ENCODE measurements at regions not wholly inside any gene's neighbourhood (a gene's known extent, or its start where the extent isn't known, plus 50 kb on each side); places are given as distances from the start of the nearest gene placed in this dataset.

- no peaks in the 10 kb centered on the region for H3K9me3 ChIP-seq (replicated peaks; ENCODE audit: control insufficient read depth, insufficient read depth, low read length)
- no peaks in the 10 kb centered on the region for H4K20me1 ChIP-seq (replicated peaks; ENCODE audit: control insufficient read depth, extremely low read depth, insufficient read depth, low read length)
- H3K4me2 ChIP-seq (ENCODE audit: insufficient read depth, low read length): no peak overlapping the region
- BruUV-seq (replicated peaks): no TSS peak
- H3K4me3 ChIP-seq (replicated peaks in 1 of 3; ENCODE audit: insufficient read depth in 1 of 3, low read depth in 1 of 3, low read length in 3 of 3): no peak overlapping the region
- ChIA-PET POLR2A (no interaction called here), CTCF (interaction anchor here (1.0 to 1.6 kb wide), 4 partner anchors 30 to 396 kb away, joined by 3 to 6 read pairs (median 4); no protein-coding TSS in a partner anchor)
- H3K4me1 ChIP-seq (ENCODE audit: control insufficient read depth, extremely low read depth, insufficient read depth, low read length): no peaks in the 10 kb centered on the region
- no peaks in the 10 kb centered on the region for H3K9me1 ChIP-seq (replicated peaks; ENCODE audit: control insufficient read depth, extremely low read depth, insufficient read depth, low read length)
- intact Hi-C loops (cut with micrococcal nuclease) (no loop called here), dilution Hi-C loops (cut with MboI; ENCODE audit: extremely low pct_ligation_motif_present, low sequenced_read_pairs) (no loop called here)
- no peak overlapping the region for H3K27ac ChIP-seq (ENCODE audit: insufficient read depth, low read depth, low read length)
- H3K9ac ChIP-seq (replicated peaks; ENCODE audit: extremely low read depth, insufficient read depth, low read length): no peak overlapping the region
- H3K36me3 ChIP-seq (ENCODE audit: control insufficient read depth in 2 of 2, extremely low read depth in 1 of 2, insufficient read depth in 2 of 2, low read length in 2 of 2): no peaks in the 10 kb centered on the region
- no peaks in the 10 kb centered on the region for H3K27me3 ChIP-seq (ENCODE audit: control insufficient read depth in 2 of 2, insufficient read depth in 2 of 2, low read length in 2 of 2)
- TF ChIP-seq MYC (IDR thresholded peaks at IDR 0.05; ENCODE audit: low read depth, low read length) (no peak), JUN (IDR thresholded peaks at IDR 0.05; ENCODE audit: borderline replicate concordance, insufficient read depth, insufficient read length, low read depth) (no peak), POLR2A (IDR thresholded peaks at IDR 0.05; ENCODE audit: low read depth, low read length) (no peak), GATA2 (IDR thresholded peaks at IDR 0.05; ENCODE audit: insufficient read depth, insufficient read length, low read depth, low read length) (no peak), EZH2 (IDR thresholded peaks at IDR 0.05; ENCODE audit: borderline replicate concordance, low read depth, low read length, severe bottlenecking) (no peak), MAX (IDR thresholded peaks at IDR 0.05; ENCODE audit: insufficient read depth, insufficient read length) (no peak)
- no peak overlapping the region for H2AFZ ChIP-seq (ENCODE audit: low read depth, low read length)
- FAIRE-seq: no peak
- DNase-seq (ENCODE audit: low read depth, low spot score): no peak
- H3K79me2 ChIP-seq (ENCODE audit: control insufficient read depth, insufficient read depth, low read length): no peaks in the 10 kb centered on the region
Observed at GRCh38 chr15:39095218-39095879, 485.5 kb upstream of the THBS1 start.

- intact Hi-C loops (cut with micrococcal nuclease): no loop called here
- dilution Hi-C loops (cut with MboI; ENCODE audit: extremely low pct_ligation_motif_present, low sequenced_read_pairs): no loop called here
- Histone ChIP-seq H3K27me3 (ENCODE audit: control insufficient read depth in 2 of 2, insufficient read depth in 2 of 2, low read length in 2 of 2) (no peaks in the 10 kb centered on the region), H4K20me1 (replicated peaks; ENCODE audit: control insufficient read depth, extremely low read depth, insufficient read depth, low read length) (no peaks in the 10 kb centered on the region), H3K9me3 (replicated peaks; ENCODE audit: control insufficient read depth, insufficient read depth, low read length) (no peaks in the 10 kb centered on the region), H3K4me3 (replicated peaks in 1 of 3; ENCODE audit: insufficient read depth in 1 of 3, low read depth in 1 of 3, low read length in 3 of 3) (no peak overlapping the region), H3K36me3 (ENCODE audit: control insufficient read depth in 2 of 2, extremely low read depth in 1 of 2, insufficient read depth in 2 of 2, low read length in 2 of 2) (no peaks in the 10 kb centered on the region), H3K79me2 (ENCODE audit: control insufficient read depth, insufficient read depth, low read length) (no peaks in the 10 kb centered on the region), H3K9ac (replicated peaks; ENCODE audit: extremely low read depth, insufficient read depth, low read length) (no peak overlapping the region), H3K27ac (ENCODE audit: insufficient read depth, low read depth, low read length) (no peak overlapping the region), H2AFZ (ENCODE audit: low read depth, low read length) (no peak overlapping the region), H3K4me1 (ENCODE audit: control insufficient read depth, extremely low read depth, insufficient read depth, low read length) (peaks cover 5% of the 10 kb centered on the region), H3K4me2 (ENCODE audit: insufficient read depth, low read length) (no peak overlapping the region), H3K9me1 (replicated peaks; ENCODE audit: control insufficient read depth, extremely low read depth, insufficient read depth, low read length) (no peaks in the 10 kb centered on the region)
- no peak for TF ChIP-seq MAX (IDR thresholded peaks at IDR 0.05; ENCODE audit: insufficient read depth, insufficient read length)
- no peak for TF ChIP-seq POLR2AphosphoS5 (IDR thresholded peaks at IDR 0.05; ENCODE audit: insufficient read depth, low read depth, low read length)
- no peak for DNase-seq (ENCODE audit: low read depth, low spot score)
- POLR2A ChIA-PET: no interaction called here
- no peak for FAIRE-seq
- CTCF ChIA-PET: no interaction called here
- no TSS peak for BruUV-seq (replicated peaks)
Observed at GRCh38 chr15:39096608-39097205, 484.2 kb upstream of the THBS1 start.

Data from endothelial cell of umbilical vein (primary cell).